T-helper 2 cell treated with Interferon-gamma antibody and Interleukin-4, amounts not matched to agents 100 ng/mL and 5 ng/mL, for 36 hours (primary cell): ENCODE measurements at regions not wholly inside any gene's neighbourhood (a gene's known extent, or its start where the extent isn't known, plus 50 kb on each side); places are given as distances from the start of the nearest gene placed in this dataset.

Experiments used
- intact Hi-C: fragments of 100-400 bp; cut with micrococcal nuclease; formaldehyde crosslinking; loops from one replicate; pipeline ENCODE4 v1.15.1; 2023

DNA sequence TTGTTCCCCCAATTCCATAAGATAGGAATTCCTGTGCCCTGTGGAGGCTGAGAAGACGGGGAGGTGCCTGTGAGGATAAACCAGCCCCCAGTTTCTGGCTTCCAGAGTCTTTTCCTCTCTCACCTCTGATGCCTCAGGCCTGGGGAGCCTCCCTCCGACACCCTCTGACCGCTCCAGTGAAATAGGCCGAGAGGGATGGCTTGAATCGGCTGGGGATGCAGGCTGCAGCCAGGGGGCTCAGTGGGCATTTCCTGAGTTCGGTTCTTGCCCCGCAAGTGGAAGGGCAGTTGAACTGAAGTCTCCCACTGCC lies 339.4 kb downstream of the SEC14L1 start:
- intact Hi-C loops = no loop called here

DNA sequence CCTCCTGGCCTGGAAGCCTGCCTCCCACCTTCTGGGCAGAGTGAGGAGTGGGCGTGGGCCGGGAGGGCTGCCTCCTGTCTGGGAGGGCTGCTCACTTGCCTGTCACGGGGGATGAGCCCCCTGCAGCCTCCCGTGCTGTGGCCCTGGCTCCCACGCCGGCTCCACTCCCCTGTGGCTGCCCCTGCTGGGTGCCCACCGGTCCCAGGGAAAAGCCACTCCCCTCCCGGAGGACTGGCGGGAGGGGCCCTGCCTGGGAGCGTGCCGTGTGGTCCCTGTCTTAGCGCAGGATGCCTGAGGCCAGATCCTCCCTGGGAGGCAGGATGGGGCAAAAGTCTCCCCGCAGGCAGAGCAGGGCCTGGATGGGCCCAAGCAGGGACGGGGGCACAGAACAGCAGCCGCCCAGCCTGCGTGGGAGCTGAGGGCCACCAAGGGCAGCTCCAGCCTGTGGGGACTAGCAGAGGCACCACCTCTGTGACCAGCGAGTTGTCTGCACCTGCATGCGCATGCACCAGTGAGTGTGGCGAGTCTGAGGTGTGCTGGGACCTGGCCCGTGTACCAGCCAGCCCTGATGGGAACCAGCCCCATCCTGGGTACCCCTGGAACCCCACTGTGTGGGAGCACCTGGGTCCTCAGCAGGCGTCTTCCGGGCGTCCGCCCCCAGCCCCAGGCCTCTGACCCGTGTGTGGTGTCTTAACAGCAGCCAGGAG lies 339.9 kb downstream of the SEC14L1 start:
- intact Hi-C loops = no loop called here

DNA sequence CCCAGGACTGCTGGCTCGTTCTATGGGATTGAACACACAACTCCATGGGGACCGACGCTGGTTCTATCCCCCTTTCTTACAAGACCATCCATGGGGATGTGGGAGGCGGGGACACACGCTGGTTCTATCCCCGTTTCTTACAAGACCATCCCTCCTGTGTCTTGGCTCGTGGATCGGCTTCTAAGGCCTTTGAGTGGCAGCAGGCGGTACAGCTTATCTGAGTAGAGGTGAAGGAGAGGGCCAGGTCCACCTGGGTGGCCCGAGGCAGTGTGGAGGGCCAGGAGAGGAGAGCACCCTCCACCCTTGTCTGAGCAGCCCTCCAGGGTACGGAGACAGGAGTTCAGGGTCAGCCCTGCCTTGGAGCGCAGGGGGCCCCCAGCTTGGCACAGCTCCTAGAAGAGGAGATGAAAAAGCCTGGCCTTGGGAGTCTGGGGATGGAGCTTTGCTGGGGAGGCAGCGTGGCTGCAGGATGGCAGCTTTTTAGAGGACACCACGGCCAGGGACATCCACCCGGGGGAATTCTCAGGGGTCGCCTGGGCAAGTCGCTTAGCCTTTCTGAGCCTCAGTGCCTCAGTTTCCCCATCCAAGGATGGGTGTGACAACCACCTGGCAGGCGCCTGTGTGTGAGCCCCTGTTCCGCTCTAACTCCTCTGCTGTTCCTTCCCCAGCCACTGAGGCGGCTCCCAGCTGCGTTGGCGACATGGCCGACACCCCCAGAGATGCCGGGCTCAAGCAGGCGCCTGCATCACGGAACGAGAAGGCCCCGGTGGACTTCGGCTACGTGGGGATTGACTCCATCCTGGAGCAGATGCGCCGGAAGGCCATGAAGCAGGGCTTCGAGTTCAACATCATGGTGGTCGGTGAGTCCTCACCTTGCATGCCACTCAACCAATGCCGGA lies 341.0 kb downstream of the SEC14L1 start:
- intact Hi-C loops = no loop called here

DNA sequence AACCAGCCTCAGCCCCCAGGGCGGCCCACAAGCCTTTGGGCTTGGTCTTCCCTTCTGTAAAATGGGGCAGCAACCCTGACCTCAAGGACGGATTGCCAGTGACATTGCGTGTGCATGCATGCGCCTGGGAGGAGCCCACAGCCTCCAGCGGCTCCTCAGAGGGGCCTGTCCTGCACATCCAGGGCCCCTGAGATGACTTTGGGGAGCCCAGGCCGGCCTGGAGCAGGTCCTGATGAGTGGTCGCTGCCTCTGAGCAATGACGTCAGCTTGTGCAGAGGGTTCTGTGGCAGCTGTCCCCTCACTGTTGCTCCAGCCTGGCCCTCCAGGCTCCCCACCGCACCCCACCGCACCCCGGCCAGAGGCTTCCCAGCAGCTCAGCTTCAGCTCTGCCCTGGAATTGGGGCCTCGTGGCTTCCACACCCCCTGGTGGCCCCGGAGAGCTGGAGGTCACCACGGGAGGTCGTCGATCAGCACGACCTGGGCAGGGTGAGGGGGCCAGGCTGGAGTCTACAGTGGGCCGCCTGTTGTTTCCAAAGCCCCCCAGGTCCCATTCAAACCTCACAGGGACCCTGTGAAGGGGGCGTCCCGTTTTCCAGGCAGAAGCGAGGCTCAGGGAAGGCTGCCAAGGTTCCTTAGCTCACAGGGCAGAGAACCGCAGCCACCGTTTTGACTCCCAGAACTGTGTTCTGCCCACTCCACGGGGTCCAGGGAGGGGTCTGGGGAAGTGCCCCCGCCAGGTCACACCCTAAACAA lies 341.8 kb downstream of the SEC14L1 start:
- intact Hi-C loops = no loop called here

DNA sequence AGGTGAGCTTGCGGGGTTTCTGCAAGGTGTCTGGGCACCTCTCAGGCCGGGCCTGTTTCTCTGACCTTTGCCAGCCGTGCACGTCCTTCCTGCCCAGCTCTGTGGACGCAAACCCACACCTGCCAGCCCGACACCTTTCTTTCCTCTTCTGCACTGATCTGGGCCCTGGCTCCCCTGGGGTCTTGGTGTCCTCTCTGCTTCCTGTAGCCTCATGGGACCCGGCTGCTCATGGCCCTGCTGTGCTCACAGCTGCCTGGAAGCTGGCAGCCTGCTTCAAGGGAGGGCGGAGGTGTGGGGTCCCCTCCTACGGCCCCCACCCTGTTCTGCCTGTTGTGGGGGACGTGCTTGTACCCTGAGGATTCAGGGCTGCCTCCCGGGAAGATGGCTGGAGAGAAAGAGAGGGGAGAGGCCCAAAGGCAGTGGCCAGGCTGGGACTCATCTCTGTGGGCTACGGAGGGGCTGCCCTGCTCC lies 342.4 kb downstream of the SEC14L1 start:
- intact Hi-C loops = no loop called here

DNA sequence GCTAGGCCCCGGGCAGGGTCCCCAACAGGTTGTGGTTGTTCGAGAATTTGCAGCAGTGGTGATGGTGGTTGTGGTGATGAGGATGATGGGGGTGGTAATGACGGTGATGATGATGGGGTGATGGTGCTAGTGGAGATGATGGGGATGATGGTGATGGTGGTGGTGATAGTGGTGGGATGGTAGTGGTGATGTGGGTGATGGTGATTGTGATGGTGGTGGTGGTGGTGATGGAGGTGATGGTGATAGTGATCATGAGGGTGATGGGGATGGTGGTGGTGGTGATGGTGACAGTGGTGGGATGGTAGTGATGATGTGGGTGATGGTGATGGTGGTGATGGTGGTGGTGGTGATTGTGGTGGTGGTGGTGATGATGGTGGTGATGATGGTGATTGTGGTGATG lies 343.3 kb downstream of the SEC14L1 start:
- intact Hi-C loops = no loop called here

DNA sequence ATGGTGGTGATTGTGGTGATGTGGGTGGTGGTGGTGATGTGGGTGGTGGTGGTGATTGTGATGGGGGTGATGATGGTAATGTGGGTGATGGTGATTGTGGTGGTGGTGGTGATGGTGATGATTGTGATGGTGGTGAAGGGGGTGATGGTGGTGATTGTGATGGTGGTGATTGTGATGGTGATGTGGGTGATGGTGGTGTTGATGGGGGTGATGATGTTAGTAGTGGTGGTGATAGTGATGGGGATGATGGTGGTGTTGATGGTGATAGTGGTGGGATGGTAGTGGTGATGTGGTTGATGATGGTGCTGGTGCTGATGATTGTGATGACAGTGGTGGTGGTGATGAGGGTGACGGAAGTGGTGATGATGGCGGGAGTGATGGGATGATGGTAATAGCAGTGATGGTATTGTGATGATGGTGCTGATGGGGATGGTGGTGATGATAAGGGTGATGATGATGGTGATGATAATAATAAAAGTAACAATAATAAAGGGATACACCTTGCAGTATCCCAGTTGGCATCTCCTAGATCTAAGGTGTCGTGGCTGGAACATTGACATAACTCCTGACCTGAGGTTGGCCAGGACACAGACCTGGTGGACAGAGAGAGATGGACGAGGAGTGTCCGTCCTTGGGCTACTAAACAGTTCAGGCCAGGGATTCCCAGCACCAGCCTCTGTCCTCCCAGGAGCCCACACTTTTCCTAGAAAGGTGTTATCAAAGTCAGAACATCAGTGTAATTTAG lies 344.5 kb downstream of the SEC14L1 start:
- intact Hi-C loops = no loop called here

DNA sequence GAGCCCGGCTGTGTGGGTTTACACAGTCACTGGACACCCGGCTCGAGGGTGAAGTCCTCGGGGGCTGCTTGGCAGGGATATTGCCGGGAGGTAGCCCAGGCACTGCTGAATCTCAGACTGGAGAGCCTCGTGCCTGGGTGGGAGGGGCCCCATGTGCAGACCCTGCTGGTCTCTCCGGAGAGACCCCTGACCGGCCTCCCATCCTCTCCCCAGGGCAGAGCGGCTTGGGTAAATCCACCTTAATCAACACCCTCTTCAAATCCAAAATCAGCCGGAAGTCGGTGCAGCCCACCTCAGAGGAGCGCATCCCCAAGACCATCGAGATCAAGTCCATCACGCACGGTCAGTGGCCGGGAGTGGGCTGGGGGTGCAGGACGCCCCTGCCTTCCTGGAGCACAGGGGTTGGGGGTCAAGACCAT lies 346.5 kb downstream of the SEC14L1 start:
- intact Hi-C loops = no loop called here

DNA sequence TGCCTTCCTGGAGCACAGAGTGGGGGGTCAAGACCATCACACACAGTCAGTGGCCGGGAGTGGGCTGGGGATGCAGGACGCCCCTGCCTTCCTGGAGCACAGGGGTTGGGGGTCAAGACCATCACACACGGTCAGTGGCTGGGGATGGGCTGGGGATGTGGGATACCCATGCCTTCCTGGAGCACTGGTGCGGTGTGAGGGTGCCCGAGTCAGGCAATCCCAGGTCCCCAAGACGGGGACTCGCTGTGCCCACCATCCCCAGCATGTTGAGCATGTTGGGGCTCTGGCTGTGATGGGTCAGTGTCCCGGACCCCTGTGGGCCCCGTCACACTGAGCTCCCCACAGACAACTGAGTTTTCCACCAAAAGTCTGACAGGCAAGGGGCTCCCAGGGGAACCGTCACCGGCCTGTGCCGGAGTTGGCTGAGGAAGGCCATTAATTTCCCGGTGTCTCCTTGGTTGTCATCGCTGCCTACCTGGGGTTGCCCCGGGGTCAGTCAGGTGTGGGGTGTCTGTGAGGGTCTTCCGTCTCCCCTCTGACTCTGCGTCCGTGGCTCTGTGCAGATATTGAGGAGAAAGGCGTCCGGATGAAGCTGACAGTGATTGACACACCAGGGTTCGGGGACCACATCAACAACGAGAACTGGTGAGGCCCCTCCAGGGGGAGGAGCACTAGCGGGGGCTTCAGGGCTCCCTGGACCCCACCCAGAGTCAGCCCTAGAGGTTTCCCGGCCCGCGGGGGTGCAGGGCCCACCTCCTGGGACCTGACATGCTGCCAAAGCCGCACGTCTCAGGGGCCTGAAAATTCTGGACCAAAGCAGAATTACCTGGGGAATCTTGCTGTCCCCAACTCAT lies 347.1 kb downstream of the SEC14L1 start:
- intact Hi-C loops = no loop called here

DNA sequence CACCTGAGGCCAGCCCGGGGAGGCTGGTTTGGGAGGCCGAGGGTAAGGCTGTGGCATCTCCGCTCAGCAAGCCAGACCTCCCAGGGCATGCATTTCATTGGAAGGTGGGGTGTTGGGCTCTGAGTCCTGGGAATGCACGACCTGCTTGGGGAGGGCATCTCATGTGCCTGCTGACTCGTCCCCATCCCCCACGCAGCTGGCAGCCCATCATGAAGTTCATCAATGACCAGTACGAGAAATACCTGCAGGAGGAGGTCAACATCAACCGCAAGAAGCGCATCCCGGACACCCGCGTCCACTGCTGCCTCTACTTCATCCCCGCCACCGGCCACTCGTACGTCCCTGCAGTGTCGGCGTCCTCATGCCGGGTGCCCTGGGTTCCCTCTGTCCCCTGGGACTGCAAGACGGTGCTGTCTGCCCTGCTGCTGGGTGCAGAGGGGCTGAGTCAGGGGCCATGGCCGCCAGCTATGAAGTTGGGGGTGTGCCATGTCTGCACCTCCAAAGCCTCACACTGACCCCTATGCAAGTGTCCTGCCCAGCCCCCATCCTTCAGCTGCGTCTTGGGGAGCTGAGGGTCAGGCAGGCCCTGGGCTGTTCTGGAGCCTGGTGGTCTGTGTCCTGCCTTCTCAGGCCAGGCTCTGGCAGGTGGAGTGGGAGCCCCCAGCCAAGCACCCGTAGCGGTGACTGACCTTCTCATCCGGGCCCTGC lies 347.9 kb downstream of the SEC14L1 start:
- intact Hi-C loops = no loop called here

DNA sequence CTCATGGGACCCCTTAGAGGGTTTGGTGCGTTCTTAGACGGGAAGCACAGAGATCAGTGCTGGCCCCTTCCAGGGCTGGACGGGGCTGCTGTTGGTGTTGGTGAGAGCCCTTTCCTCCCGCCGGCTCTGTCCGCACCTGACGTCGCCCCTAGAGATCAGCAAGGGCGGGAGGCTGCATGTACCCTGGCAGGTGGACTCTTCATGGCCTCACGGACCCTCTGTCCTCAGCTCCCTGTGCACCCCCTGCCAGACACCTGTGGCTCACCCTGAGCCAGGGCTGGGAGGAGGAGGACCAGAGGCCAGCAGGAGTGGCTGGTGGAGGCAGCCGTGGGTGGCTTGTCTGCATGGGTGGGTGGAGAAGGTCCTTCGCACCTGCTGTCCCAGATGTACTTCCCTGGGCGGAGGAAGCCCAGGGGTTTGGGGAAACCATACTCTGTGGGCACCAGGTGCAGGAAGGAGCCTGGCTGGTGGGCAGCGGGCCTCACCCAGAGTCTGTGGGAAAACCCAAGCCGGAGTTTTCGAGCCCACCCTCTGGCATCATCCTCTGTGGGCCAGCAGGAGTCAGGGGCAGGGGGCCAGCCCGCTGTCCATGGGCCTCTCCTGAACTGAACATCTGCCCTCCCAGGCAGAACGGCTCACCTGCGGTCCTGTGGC lies 348.6 kb downstream of the SEC14L1 start:
- intact Hi-C loops = no loop called here

DNA sequence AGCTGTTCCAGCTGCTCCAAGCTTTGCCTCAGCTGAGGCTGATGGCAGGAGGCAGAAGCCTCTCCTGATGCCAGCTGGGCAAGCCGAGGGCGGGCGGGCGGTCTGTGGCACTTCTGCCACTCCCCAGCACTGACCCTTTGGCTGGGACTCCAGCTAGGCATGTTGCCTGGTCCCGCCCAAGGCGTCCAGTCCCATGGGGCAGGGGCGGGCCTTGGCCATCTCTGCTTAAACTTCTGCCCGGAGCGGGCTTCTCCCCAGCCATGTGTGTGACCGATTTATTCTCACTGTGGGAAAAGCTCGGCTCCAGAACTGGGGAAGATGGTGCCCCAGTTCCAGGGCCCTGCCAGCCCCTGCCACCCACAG lies 349.1 kb downstream of the SEC14L1 start:
- intact Hi-C loops = loop anchor here (10.0 kb wide), 1 partner anchor 85 kb away; no protein-coding TSS in a partner anchor

DNA sequence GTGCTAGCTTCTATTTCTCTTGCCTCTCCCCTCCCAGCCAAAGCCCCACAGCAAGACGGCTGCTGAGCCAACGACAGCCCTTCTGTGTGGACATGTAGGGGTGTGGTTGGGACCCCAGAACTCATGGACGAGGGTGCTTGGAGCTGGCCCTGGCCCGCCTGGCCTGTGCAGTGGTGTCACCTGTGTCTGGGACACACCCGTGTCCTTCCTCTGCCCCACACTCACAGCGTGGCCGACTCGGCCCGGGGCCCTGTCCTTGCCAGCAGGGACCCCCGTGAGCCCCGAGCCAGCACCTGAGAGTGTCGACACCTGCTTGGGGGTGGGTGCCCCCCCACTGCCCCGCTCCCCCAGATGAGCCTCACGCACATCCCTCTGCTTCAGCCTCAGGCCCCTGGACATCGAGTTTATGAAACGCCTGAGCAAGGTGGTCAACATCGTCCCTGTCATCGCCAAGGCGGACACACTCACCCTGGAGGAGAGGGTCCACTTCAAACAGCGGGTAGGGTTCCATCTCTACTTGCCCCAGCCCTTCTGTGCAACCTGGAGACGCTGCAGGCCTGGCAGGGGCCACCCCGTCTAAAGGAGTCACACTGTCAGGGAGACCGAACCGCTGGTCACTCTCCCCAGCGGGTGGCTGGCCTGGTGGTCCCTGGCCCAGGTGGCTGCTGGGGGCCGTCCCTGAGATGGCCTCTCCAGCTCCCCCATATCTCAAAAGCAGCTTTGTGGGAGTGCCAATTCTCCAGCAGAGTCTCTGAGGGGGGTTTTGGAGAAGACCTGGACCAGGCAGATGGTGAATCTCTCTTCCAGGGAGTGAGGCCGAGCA lies 349.8 kb downstream of the SEC14L1 start:
- intact Hi-C loops = loop anchor here (10.0 kb wide), 1 partner anchor 86 kb away; no protein-coding TSS in a partner anchor

DNA sequence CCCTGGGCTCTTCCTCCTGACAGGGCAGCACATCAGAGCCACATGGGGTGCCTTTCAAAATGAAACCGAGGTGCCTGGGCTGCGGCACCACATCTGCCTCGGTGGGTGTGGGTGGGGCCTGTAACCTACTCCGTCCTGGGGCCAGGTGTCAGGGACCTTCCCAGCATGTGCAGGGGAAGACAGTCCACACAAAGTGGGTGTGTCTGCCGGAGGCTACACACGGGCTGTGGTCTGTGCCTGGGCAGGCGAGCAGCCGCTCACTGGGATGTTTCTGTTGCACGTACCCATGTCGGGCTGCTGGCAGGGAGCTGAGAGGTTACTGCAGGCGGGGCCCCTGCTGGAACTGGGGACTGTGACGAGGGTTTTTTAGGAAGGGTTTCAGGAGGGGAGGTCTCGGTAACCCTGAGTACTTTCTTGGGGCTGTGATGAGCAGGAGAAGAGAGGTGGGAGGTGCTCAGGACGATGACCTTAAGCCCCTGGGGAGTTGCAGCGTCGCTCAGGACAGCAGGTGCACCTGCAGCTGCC lies 351.2 kb downstream of the SEC14L1 start:
- intact Hi-C loops = loop anchor here (10.0 kb wide), 1 partner anchor 87 kb away; no protein-coding TSS in a partner anchor

DNA sequence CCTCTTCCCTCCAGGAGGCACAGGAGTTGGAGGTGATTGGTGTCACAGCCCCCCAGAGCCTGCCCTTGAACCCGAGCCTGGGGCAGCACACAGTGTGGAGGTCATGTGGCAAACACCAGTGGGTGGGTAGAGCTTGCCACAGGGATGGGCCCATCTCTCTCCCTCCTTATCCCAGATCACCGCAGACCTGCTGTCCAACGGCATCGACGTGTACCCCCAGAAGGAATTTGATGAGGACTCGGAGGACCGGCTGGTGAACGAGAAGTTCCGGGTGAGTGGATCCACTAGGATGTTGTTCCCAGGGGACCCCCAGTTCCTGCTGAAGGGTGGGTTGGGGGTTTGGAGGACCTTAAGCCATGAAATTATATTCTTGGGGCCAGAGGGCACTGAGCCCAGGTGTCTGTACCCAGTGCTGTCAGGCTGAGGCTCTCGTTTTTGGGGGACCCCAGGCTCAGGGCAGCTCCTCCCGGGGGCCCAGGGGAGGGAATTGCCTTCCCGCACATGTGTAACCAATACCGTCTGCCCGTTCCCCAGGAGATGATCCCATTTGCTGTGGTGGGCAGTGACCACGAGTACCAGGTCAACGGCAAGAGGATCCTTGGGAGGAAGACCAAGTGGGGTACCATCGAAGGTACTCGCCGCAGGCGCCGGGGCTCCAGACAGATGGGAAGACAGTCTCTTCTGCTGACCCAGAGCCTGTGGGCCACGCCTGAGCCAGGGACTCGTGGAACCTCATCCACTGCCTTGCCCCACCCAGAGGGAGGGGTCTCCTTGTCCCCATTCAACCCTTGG lies 351.9 kb downstream of the SEC14L1 start:
- intact Hi-C loops = loop anchor here (10.0 kb wide), 1 partner anchor 88 kb away; no protein-coding TSS in a partner anchor

DNA sequence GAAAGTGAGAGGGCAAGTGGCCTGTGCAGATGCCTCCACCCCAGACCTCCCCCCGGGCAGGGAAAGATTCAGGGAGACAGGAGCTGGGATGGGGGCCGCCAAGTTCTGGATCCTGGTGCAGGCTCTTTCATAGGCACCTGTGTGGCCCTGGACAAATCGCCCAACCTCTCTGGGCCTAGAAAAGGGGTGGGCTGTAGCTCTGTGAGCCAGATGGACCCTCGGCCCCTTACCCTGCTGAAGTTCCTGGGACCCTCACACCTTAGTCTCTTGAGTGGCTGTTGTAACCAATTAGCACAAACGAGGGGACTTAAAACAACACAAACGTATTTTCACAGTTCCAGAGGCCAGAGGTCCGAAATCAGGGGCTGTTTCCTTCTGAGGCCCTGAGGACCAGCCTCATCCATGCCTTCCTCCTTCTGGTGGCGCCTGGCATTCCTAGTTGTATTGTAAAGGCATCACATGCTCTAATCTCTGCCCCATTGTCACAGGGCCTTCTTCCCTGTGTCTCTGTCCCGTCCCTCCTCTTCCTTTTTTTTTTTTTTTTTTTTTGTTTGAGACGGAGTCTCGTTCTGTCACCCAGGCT lies 352.6 kb downstream of the SEC14L1 start:
- intact Hi-C loops = loop anchor here (10.0 kb wide), 1 partner anchor 89 kb away; no protein-coding TSS in a partner anchor
